HepG2 (cell line): ENCODE measurements at regions not wholly inside any gene's neighbourhood (a gene's known extent, or its start where the extent isn't known, plus 50 kb on each side); places are given as distances from the start of the nearest gene placed in this dataset.

Source experiments
- ATAC-seq: fragments of 200-7000 bp; cut with Tn5 transposase; 3 replicates; pipeline ENCODE4 v1.9.1; 2020; ENCODE audit warnings: mild to moderate bottlenecking, moderate library complexity
- BruUV-seq: library from RNA; stranded (reverse); fragments of 400-500 nt; replicated peaks from 2 replicates; lab custom pipeline; 2021; lab: Mats Ljungman, UMichigan
- CTCF ChIA-PET: fragments of 300-600 bp; formaldehyde crosslinking; extraction: SDS; loops from one replicate; lab custom pipeline; 2021; ENCODE audit warnings: low total read pairs, inconsistent platforms, low intra/inter-chr PET ratio; lab: Yijun Ruan, JAX
- POLR2A ChIA-PET: fragments of 350-600 bp; sonication (Branson Sonifier 250); formaldehyde crosslinking; loops from one replicate; lab custom pipeline; 2020; ENCODE audit warnings: antibody characterized with exemption, inconsistent platforms; lab: Yijun Ruan, JAX
- DNase-seq: peaks from one replicate; pipeline ENCODE4 v3.0.0-alpha.2; 2015; ENCODE audit warnings: low spot score
- FAIRE-seq: peaks from 3 replicates; lab custom pipeline; 2011; peaks lifted over from hg19 to GRCh38; lab: Jason Lieb, UNC
- H2AFZ ChIP-seq: one replicate; pipeline ENCODE4 v1.6.1; 2011; ENCODE audit warnings: low read length, inconsistent platforms
- H3K27ac ChIP-seq: fragments of 300-600 bp; 3 replicates; pipeline ENCODE4 v1.8.0; 2011; ENCODE audit warnings: mixed run types, mild to moderate bottlenecking, mixed read lengths, low read length, inconsistent platforms; ENCODE audit not compliant: insufficient read depth; ENCODE audit errors: extremely low read length
- H3K27me3 ChIP-seq, 2 experiments: fragments of 200-600 bp in 1 of 2; 2 replicates in 1 of 2; 3 replicates in 1 of 2; pipeline versions ENCODE4 v1.6.0 to v1.8.0; 2011; ENCODE audit warnings: low read length in 2 of 2, mild to moderate bottlenecking in 2 of 2, moderate library complexity in 2 of 2, inconsistent platforms in 1 of 2; ENCODE audit not compliant: insufficient read depth in 2 of 2, control insufficient read depth in 1 of 2
- H3K36me3 ChIP-seq, 2 experiments: fragments of 200-600 bp in 1 of 2; replicated peaks in 1 of 2; 2 replicates in 1 of 2; 3 replicates in 1 of 2; pipeline versions ENCODE4 v1.5.1 to v1.8.0; 2011; ENCODE audit warnings: low read length in 2 of 2, inconsistent platforms in 1 of 2; ENCODE audit not compliant: insufficient read depth in 2 of 2, control insufficient read depth in 1 of 2
- H3K4me1 ChIP-seq: 2 replicates; pipeline ENCODE4 v1.5.1; 2012; ENCODE audit warnings: low read length, inconsistent platforms; ENCODE audit not compliant: insufficient read depth
- H3K4me2 ChIP-seq: 2 replicates; pipeline ENCODE4 v1.6.0; 2011; ENCODE audit warnings: low read depth, low read length, inconsistent platforms
- H3K4me3 ChIP-seq, 3 experiments: fragments of 200-600 bp in 1 of 3; sonication (generic), shearing (Covaris generic) in 1 of 3; replicated peaks in 1 of 3; 2 replicates each; pipeline ENCODE4 v1.5.1; 2011 to 2016; ENCODE audit warnings: low read length in 3 of 3, inconsistent platforms in 2 of 3, low read depth in 2 of 3, mild to moderate bottlenecking in 2 of 3, control low read depth in 1 of 3, mixed read lengths in 1 of 3; ENCODE audit not compliant: insufficient read depth in 1 of 3
- H3K79me2 ChIP-seq: one replicate; pipeline ENCODE4 v1.6.1; 2011; ENCODE audit warnings: low read length, inconsistent platforms; ENCODE audit not compliant: insufficient read depth
- H3K9ac ChIP-seq: 2 replicates; pipeline ENCODE4 v1.6.0; 2011; ENCODE audit warnings: mild to moderate bottlenecking, low read depth, low read length, inconsistent platforms; ENCODE audit not compliant: insufficient read depth
- H3K9me3 ChIP-seq: 2 replicates; pipeline ENCODE4 v1.5.1; 2012; ENCODE audit warnings: mild to moderate bottlenecking, low read length
- H4K20me1 ChIP-seq: 2 replicates; pipeline ENCODE4 v1.6.0; 2011; ENCODE audit warnings: inconsistent platforms, mild to moderate bottlenecking, low read length, moderate library complexity; ENCODE audit not compliant: insufficient read depth
- MAZ ChIP-seq, 2 experiments: sonication (generic) in 1 of 2; formaldehyde crosslinking in 1 of 2; IDR thresholded peaks; 2 replicates each; pipeline versions ENCODE4 v1.5.0 to v1.6.1; 2012 to 2020; ENCODE audit warnings: low read depth in 2 of 2, mild to moderate bottlenecking in 2 of 2, borderline replicate concordance in 1 of 2, improper control_type of control experiment in 1 of 2, low read length in 1 of 2, missing genetic modification reagents in 1 of 2, moderate library complexity in 1 of 2
- STAT6 ChIP-seq: sonication (generic); formaldehyde crosslinking; IDR thresholded peaks from 2 replicates; pipeline ENCODE4 v1.4.0; 2020; ENCODE audit warnings: missing genetic modification reagents, mild to moderate bottlenecking, borderline replicate concordance
- ZNF138 ChIP-seq: sonication (generic); formaldehyde crosslinking; IDR thresholded peaks from 2 replicates; pipeline ENCODE4 v1.5.0; 2020; ENCODE audit warnings: mild to moderate bottlenecking, low read depth, missing genetic modification reagents
- ZNF496 ChIP-seq: sonication (generic); formaldehyde crosslinking; IDR thresholded peaks from 2 replicates; pipeline ENCODE4 v1.8.1; 2023; ENCODE audit warnings: mild to moderate bottlenecking, moderate library complexity, missing genetic modification reagents; ENCODE audit not compliant: insufficient replicate concordance
- WGBS: methylation state at CpG from one replicate; pipeline ENCODE4 v1.1.6; 2017; ENCODE audit warnings: low lambda C conversion rate; 5-methylcytosine and 5-hydroxymethylcytosine counted together
- in situ Hi-C: cut with HindIII; loops from 2 replicates; pipeline ENCODE4 v1.10.0; 2017; ENCODE audit warnings: low pct_unique_long_range_greater_than_20kb; ENCODE audit not compliant: extremely low pct_ligation_motif_present
- intact Hi-C: fragments of 100-400 bp; cut with micrococcal nuclease; formaldehyde crosslinking; loops from one replicate; pipeline ENCODE4 v1.10.0; 2022; ENCODE audit not compliant: unreplicated experiment
- TF ChIP-seq, protein P1 (sequence below): sonication (generic); formaldehyde crosslinking; IDR thresholded peaks from 2 replicates; pipeline ENCODE4 v1.8.0; 2023; ENCODE audit warnings: mild to moderate bottlenecking, missing genetic modification reagents
- TF ChIP-seq, protein P2 (sequence below): sonication (generic); formaldehyde crosslinking; IDR thresholded peaks from 2 replicates; pipeline ENCODE4 v1.8.1; 2023; ENCODE audit warnings: missing genetic modification reagents, inconsistent platforms, borderline replicate concordance

DNA sequence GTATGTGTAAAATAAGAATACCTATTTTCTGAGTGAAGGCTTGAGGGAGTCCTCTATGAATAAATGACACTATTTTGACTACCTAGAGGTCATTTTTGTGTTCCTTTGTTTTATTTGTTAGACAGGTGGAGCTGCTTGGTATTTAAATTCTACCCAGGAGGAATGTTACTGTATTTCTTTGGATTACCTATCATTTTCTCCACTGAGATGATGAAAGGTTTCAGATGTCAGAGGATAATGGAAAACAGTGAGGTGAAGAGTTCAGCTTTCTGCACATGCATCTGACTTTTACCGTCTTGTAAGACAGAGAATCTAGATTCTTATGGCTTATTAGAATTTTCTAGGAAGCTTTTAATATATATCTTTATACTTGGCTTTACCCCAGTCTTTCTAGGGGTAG is 689.8 kb upstream of the NXPH2 start:
- Histone ChIP-seq H3K79me2 (no peaks in the 10 kb centered on the region), H3K9me3 (no peaks in the 10 kb centered on the region), H3K4me2 (no peak overlapping the region), H4K20me1 (no peaks in the 10 kb centered on the region), H3K9ac (no peak overlapping the region), H3K27ac (no peak overlapping the region), H3K4me1 (no peaks in the 10 kb centered on the region), H3K27me3 (no peaks in the 10 kb centered on the region), H3K4me3 (no peak overlapping the region), H3K36me3 (no peaks in the 10 kb centered on the region), H2AFZ (no peak overlapping the region)
- 0% methylated on average over 1 of the region's 1 CpG for WGBS
- FAIRE-seq (no peak), DNase-seq (no peak), ATAC-seq (no peak)
- no TSS peak for BruUV-seq
- TF ChIP-seq, protein P1, sequence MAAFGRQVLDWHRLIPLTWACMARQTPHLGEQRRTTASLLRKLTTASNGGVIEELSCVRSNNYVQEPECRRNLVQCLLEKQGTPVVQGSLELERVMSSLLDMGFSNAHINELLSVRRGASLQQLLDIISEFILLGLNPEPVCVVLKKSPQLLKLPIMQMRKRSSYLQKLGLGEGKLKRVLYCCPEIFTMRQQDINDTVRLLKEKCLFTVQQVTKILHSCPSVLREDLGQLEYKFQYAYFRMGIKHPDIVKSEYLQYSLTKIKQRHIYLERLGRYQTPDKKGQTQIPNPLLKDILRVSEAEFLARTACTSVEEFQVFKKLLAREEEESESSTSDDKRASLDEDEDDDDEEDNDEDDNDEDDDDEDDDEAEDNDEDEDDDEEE (CRISPR knock-in tag) = no peak
- no peak for TF ChIP-seq ZNF496 (CRISPR knock-in tag)
- TF ChIP-seq STAT6 (CRISPR knock-in tag) = no peak
- TF ChIP-seq ZNF138 (CRISPR knock-in tag) = no peak
- TF ChIP-seq, protein P2, sequence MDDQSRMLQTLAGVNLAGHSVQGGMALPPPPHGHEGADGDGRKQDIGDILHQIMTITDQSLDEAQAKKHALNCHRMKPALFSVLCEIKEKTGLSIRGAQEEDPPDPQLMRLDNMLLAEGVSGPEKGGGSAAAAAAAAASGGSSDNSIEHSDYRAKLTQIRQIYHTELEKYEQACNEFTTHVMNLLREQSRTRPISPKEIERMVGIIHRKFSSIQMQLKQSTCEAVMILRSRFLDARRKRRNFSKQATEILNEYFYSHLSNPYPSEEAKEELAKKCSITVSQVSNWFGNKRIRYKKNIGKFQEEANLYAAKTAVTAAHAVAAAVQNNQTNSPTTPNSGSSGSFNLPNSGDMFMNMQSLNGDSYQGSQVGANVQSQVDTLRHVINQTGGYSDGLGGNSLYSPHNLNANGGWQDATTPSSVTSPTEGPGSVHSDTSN (CRISPR knock-in tag) = no peak
- no peak for TF ChIP-seq MAZ (IDR thresholded peaks at IDR 0.05; ENCODE audit: borderline replicate concordance, low read depth, low read length)
- TF ChIP-seq MAZ (CRISPR knock-in tag; IDR thresholded peaks at IDR 0.05; ENCODE audit: low read depth) = no peak
- ChIA-PET CTCF (no interaction called here), POLR2A (no interaction called here)
- intact Hi-C loops = no loop called here
- in situ Hi-C loops = no loop called here
